Activated T-cell treated with anti-CD3 and anti-CD28 coated beads, Interleukin-2, amount 50 U/mL, for 1 hour (primary cell): ENCODE measurements at regions not wholly inside any gene's neighbourhood (a gene's known extent, or its start where the extent isn't known, plus 50 kb on each side); places are given as distances from the start of the nearest gene placed in this dataset.
"Not testable (repeated sequence)": the region's sequence is repeated elsewhere in the genome, so short reads cannot be mapped to it uniquely, and the experiment has no call there.

Source experiments
- DNase-seq: peaks from one replicate; pipeline ENCODE4 v3.0.0-alpha.2; 2020

- DNase-seq = no peak
Observed at GRCh38 chr7:67856046-67856445, 859.4 kb downstream of the TYW1 start.

GRCh38 chr7:67857698-67858097, 861.1 kb downstream of the TYW1 start:
- no peak for DNase-seq

- DNase-seq = no peak
Observed at GRCh38 chr7:67858931-67859330, 862.3 kb downstream of the TYW1 start.

GRCh38 chr7:67863911-67864310, 867.3 kb downstream of the TYW1 start:
- DNase-seq = no peak

GRCh38 chr7:67866054-67866453, 869.4 kb downstream of the TYW1 start:
- no peak for DNase-seq

GRCh38 chr7:67866812-67867211, 870.2 kb downstream of the TYW1 start:
- no peak for DNase-seq

- no peak for DNase-seq
Observed at GRCh38 chr7:67870396-67870795, 873.8 kb downstream of the TYW1 start.

- DNase-seq = no peak
Observed at GRCh38 chr7:67875558-67875957, 878.9 kb downstream of the TYW1 start.

GRCh38 chr7:67878808-67879207, 882.2 kb downstream of the TYW1 start:
- no peak for DNase-seq

GRCh38 chr7:67882843-67883242, 886.2 kb downstream of the TYW1 start:
- no peak for DNase-seq

- no peak for DNase-seq
Observed at GRCh38 chr7:67890316-67890715, 893.7 kb downstream of the TYW1 start.

- DNase-seq = no peak
Observed at GRCh38 chr7:67894746-67895145, 898.1 kb downstream of the TYW1 start.

- no peak for DNase-seq
Observed at GRCh38 chr7:67896721-67897120, 900.1 kb downstream of the TYW1 start.

GRCh38 chr7:67900456-67900855, 903.8 kb downstream of the TYW1 start:
- no peak for DNase-seq

GRCh38 chr7:67901808-67902480, 905.3 kb downstream of the TYW1 start:
- no peak for DNase-seq

GRCh38 chr7:67907792-67908191, 911.2 kb downstream of the TYW1 start:
- DNase-seq = no peak

GRCh38 chr7:67912437-67912836, 915.8 kb downstream of the TYW1 start:
- no peak for DNase-seq

- no peak for DNase-seq
Observed at GRCh38 chr7:67913604-67914003, 917.0 kb downstream of the TYW1 start.

- DNase-seq = not testable (repeated sequence)
Observed at GRCh38 chr7:67916111-67916510, 919.5 kb downstream of the TYW1 start.

- DNase-seq = no peak
Observed at GRCh38 chr7:67916571-67917436, 920.2 kb downstream of the TYW1 start.

- DNase-seq = no peak
Observed at GRCh38 chr7:67917437-67917755, 920.8 kb downstream of the TYW1 start.

- no peak for DNase-seq
Observed at GRCh38 chr7:67918158-67918557, 921.5 kb downstream of the TYW1 start.

- DNase-seq = no peak
Observed at GRCh38 chr7:67923286-67923685, 926.7 kb downstream of the TYW1 start.

GRCh38 chr7:67928141-67928540, 931.5 kb downstream of the TYW1 start:
- DNase-seq = no peak

- DNase-seq = not testable (repeated sequence)
Observed at GRCh38 chr7:67936447-67936846, 939.8 kb downstream of the TYW1 start.
